PC-3 (cell line): ENCODE measurements at regions not wholly inside any gene's neighbourhood (a gene's known extent, or its start where the extent isn't known, plus 50 kb on each side); places are given as distances from the start of the nearest gene placed in this dataset.

ENCODE experiments used
- CTCF ChIP-seq: fragments of 300-600 bp; sonication (generic); conservative IDR thresholded peaks from 2 replicates; pipeline ENCODE4 v1.5.1; 2017; ENCODE audit warnings: antibody characterized with exemption, low read depth, mild to moderate bottlenecking, low read length
- EZH2 ChIP-seq: fragments of 300-600 bp; sonication (generic); IDR thresholded peaks from one replicate; pipeline ENCODE4 v1.6.1; 2017; ENCODE audit warnings: antibody characterized with exemption, mild to moderate bottlenecking, low read length; ENCODE audit not compliant: unreplicated experiment
- EZH2phosphoT487 ChIP-seq: fragments of 300-600 bp; sonication (generic); IDR thresholded peaks from 2 replicates; pipeline ENCODE4 v1.6.1; 2018; ENCODE audit warnings: mild to moderate bottlenecking, antibody characterized with exemption, low read length, borderline replicate concordance

- TF ChIP-seq EZH2phosphoT487 (no peak), CTCF (no peak), EZH2 (no peak)
Observed at GRCh38 chr10:44245601-44245938, 139.3 kb downstream of the CXCL12 start.
